Activated T-cell treated with anti-CD3 and anti-CD28 coated beads for 48 hours (primary cell): ENCODE measurements at regions not wholly inside any gene's neighbourhood (a gene's known extent, or its start where the extent isn't known, plus 50 kb on each side); places are given as distances from the start of the nearest gene placed in this dataset.

Experiments
- DNase-seq: peaks from one replicate; pipeline ENCODE4 v3.0.0-alpha.2; 2020; ENCODE audit warnings: low read depth

DNA sequence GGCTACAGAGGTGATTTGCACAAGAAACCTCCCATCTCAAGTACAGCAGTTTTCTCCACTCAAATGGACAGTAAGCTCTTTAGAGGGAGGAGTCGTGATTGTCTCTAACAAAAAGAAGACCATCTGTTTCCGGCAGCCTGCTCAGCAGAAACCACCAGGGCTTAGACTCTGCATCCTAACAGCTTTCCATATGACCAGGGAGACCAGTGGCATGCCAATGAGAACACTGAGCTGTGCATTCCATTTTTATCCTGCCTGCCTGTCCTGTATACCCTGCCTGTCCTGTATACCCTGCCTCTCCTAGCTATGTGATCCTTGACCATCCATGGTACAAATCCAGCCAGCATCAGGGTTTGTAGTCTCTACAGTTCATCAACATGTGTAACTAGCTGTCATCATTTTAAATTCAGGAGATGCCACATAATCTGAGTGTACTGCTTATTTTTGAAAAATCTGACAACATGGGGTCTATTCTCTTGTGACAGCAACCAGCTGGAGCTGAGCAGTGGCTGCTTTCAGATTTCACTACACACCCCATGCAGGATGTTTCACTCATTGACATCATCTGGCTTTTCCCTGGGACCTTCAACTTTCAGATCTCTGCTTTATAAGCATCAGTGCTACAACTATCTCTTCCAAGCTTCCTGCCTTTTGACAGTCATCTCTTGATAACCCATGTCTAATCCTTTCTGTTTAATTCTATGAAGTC is 50.5 kb upstream of the POU2AF2 start:
- DNase-seq = no peak

DNA sequence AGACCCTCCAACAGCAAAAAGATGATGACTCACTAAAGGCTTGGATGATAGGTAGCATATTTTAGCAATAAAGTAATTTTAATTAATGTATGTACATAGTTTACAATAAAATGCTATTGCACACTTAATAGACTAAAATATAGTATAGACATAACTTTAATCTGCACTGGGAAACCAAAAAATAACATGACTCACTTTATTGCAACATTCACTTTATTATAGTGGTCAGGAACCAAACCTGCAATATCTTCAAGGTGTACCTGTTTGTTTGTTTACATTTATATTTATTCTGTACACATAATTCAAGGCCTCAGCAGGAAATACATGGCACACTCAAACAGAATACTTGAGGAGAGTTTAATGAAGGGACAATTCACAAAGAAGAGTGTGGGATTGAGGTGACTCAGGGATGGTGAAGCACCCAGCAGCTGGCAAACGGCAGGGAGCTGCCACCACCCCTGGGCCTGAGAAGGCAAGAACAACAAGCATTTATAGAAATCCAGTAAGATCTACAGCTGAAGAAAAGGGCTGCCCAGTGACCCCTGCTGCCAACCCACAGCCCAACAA is 51.5 kb upstream of the POU2AF2 start:
- no peak for DNase-seq

DNA sequence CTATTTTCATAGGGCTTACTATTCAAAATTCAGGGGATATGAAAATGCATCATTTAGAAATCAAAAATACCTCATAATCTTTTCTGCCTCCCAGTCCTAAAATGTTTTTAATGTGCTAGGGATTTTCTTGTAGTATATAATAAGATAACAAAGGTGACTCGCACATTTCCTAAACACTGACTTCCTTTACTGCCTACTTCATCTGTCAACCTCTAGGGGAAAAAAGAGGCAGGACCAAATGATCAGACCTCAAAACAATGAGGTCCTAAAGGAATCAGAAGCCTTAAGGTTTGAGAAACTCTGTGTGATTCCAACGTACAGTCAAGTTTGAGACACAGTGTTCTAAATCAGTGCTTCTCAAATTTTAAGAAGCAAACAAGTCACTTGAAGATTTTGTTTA is 56.1 kb upstream of the POU2AF2 start:
- no peak for DNase-seq

DNA sequence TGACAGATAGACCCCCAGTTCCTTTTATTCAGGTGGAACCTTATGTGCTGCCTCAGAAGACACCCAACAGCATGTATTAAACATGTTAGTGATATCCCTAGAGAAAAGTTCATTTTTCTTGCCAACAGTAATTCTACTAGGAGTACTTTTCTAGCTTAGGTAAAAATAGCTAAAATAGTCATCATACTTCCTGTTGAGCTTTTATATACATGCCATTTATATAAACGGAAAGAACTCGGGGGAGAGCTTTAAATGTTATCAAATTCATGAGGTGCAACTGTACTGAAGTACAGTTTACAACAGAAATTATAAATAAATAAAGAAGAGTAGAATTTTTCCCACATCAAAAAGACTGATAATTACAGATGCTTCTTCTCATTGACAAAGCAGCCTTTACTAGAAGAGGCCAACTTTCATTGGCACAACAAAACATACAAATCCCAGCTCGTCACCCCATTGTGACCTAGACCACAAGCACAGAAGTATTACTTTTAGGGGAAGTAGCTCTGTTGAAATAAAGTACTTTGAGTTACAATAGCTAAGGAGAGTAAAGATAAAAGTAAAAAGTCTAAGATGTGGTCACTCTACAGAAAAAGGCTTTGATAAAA is 59.1 kb upstream of the POU2AF2 start:
- no peak for DNase-seq

DNA sequence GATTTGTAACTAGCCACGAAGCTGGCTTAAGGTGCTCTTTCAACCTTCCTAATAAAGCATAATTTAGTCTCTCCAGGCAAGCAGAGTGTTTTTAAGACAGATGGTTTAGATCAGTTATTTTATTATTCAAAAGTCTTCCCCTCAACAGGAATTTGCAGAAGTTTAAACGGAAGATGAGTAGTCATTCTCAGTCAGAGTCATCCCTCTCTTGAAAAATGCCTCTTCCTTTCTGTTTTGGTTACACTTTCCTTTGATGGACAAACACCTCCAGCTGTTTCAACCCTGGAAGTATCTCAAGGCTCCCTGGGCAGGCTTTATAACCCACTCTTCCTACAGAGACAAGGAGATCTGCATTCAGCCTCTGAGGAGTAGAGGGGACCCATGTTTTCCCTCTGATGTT is 60.3 kb upstream of the POU2AF2 start:
- no peak for DNase-seq

DNA sequence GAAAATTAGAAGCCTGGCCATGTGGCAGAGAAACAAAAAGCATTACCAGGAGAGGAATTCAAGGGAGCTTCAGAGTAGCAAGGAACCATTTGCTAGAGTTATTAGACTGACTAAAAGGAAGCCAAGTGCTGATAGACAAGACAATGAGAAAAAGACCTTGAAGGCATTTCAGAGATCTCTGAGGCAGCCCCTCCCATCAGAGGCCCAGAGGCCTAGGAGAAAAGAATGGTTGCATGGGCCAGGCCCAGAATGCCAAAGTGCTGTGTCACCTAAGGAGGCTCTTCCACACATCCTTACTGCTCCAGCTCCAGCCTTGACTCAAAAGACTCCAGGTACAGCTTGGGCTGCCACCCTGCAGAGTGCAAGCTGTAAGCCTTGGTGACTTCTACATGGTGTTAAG is 61.8 kb upstream of the POU2AF2 start:
- no peak for DNase-seq

DNA sequence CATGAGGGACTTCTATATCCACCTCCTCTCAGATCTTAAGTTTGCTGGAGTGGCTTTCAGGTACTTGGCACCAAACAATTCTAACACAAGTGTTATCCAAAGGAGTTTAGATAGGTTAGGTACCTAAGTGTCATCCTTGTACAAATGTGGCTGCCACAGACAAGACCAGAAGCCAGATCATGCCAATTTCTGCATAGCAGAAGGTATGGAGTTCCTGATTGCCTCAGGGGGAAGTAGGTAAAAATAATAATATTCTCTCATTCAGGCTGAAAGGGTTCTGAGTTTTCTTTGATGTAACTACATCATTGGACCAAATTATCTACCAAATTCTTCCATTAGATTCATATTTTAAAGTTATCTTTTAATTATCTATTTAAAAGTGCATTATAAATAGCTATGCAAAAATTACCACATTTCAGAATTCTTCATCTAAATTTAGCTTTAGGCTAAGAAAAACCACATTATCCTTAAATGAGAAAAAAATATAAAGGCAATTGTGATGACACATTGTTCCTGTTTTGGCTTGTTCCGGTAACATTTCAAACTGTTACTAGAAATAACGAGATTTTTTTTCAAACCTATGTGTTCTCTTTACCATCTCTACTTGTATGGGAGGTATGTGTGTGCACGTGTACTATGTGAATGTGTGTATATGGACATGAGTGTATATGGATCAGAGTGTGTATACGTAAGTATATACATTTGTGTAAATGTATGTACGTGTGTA is 66.2 kb upstream of the POU2AF2 start:
- DNase-seq = no peak

DNA sequence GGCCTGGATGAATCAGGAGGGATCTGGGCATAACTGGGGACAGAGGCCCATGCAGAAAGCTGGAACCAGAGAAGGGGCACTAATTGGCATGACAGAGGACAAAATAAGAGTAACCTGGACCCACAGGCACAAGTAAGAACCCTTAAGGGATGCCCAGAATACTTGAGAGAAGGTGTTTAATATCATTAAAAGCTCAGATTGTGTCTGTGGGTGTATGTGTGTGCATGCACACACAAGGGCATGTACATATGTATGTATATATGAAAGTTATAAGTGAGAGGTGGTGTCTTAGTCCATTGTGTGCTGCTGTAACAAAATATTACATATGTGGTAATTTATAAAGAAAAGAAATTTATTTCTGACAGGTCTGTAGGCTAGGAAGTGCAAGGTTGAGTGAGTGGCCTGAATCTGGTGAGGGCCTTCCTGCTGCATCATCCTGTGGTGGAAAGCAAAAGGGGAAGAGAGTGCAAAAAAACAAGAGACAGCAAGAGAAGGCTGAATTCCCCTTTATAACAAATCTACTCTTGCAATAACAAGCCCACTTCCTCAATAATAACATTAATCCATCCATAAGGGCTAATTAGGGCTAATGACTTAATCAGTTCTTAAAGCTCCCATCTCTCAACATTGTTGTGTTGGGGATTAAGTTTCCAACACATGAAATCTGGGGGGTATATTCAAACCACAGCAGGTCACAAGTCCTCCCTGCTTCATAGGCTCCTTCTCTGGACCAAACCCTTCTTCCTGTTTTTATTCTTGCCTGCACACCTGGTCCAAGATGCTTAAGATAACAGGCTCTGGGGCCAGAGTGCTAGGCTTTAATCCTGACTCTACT is 68.3 kb upstream of the POU2AF2 start:
- DNase-seq = no peak

DNA sequence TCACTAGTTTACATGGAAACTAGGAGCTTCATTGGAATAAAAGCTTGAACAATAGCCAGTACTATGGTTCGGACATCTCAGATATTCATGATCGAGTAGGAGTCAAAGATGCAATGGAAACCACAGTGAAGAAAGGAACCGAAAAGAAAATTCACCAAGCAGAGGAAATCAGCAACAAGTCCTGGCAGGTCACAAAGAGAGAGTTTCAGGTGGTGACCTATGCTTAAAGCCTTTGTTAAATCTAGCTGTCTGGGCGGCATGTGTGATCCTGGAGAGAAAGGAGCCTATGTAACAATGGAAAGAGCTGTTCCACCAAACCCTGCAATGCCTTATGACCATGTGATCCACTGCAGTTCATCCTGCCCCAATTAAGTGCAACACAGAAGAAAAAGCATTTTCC is 68.9 kb upstream of the POU2AF2 start:
- DNase-seq = no peak

DNA sequence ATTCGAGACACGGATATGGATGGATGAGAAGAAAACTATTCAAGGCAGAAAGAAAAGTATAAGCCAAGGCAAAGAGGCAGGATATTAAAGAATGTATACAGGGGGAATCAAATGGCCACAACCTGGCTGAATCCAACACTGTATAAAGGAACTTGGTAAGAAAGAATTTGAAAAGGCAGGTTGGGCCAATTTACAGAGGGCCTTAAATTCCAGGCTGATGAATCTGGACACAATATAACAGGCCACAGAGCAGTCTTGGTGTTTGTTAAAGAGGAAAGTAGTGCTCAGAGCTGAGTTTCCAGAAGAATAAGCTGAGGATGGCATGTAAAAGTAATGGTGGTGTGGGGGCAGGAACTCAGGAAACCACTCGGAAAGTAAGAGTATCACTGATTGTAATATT is 72.3 kb upstream of the POU2AF2 start:
- DNase-seq = no peak

DNA sequence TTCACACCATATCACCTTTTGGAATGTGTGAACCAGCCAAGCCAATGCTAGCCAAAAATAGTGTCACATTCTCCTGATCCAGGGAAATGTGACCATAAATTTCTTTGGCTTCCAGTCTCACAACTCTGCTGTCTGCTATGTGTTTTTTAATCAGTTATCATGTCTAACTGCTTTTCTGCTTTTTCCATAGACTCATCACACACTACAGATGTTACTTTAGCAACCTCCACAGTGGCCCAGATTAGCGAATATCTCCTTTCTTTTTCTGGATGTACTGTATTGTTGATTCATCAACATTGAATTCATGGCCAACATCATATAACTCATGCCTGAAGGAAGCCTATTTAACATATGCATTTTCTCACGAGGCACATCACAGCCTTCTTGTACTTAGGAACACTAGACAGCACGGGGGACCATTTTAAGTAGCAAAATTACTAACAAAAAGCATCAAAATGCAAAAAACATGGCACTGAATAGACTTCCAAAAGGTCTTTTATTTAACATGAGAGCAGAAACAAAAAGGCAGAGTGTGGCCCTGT is 73.1 kb upstream of the POU2AF2 start:
- DNase-seq = no peak

DNA sequence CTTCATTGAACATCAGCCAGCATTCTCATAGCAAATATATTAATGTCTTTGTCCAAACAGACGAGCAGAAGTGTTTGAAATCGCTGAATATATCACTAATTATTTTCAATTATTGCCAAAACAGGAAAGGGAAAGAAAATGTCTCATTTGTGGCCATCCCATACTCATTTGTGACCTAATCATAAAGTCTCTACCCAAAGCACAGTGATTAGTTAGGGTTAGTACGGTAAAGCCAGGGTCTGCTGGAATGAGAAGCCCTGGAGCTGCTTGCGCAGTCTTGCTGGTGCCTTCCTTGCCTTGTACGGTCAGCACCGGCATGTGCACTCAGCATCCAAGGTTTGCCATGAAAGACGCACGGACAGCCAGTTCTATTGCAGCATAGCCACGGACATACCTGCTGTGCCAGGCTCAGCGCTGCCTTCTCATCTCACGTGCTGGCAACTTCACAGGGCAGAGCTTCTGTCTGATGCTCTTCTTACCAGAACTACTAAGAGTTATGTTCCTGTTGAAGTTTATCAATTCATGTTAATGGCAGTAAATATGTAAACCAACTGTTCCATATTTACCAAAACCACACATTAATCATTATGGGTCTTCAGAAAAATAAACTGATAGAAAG is 74.7 kb upstream of the POU2AF2 start:
- no peak for DNase-seq

DNA sequence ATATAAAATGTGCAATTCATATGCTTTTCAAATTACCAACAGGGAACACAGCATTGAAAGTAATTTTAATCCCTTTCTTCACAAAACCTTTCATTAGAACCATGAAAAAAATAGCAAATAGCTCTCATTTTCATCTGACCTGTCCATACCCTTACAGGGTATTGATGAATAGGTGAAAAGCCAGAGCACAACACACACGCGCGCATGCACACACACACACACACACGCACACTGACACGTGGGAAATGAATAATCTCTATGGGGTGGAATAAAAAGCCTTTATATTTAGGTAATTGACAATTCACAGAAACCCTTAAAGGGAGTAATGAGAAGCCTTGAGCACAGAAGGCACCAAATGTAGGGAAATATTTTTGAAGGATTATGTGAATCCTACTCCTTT is 76.2 kb upstream of the POU2AF2 start:
- DNase-seq = no peak

DNA sequence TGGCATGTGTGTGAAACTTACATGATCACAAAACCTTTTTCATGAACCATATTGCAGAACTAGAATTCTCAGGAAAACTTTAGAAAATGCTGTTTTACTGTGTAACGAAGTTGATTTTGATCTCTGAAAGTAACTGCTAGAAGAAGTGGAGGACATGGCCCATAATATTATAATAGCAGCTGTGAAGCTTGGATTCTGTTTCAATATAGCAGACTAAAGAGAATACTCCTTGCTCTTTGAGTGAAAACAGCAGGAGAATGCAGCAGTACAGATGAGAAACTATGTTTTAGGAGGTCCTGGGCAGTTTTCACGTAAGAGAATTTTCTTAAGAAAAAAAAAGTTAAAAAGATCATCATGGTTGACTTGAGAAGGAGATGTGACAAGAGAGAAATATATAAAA is 76.7 kb upstream of the POU2AF2 start:
- DNase-seq = no peak

DNA sequence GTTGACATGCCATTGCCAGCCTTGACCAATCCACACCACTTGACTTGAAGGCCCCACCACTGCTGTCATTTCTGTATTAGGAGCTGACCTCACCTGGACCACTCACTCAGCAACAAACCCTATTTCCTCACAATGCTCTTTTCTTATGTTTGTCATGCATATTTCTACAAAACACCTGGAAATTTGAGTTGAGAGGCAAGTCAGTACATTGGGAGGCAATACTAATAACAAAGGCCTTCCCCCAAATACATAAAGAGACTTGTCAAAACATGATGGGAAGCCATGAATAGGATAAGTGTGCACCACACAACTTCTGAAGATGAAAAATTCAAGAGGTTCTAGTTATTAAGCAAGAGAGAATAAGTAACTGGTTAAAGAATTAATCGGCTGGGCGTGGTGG is 77.9 kb upstream of the POU2AF2 start:
- DNase-seq = no peak

DNA sequence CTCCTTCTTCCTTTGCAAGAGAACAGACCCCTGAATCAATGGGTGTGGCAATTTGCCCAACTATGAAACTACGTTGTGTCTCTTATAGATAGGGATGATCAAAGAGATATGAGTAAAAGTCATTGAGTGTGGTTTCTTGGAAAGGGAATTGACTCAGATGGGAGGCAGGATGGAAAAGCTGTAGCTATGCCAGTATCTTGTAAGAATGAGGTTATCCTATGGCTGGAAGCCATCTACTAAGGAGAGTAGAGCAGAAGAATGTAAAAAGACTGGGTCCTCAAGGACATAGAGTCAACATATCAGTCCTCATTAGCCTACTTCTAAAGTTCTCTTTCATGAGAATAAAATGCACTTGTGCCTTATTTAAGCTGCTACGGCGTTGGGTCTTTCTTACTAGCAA is 78.9 kb upstream of the POU2AF2 start:
- no peak for DNase-seq

DNA sequence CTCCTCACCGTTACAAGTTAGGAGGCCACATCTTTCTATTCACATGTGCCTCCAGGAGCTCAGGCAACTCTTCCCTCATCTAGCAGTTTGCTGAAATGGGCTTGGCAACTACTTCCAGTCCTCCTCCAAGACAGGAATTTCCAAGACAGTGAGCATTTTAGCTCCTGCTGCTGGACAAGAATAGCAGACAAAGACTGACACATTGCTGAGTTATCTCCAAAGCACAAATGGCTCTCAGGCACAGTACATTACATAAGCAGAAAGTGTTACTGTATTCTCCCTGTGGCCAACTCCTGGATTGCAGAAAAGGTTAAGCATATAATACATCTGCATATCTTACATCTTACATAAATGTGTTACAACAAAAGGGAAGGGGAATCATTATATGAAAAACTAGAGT is 83.2 kb upstream of the POU2AF2 start:
- no peak for DNase-seq

DNA sequence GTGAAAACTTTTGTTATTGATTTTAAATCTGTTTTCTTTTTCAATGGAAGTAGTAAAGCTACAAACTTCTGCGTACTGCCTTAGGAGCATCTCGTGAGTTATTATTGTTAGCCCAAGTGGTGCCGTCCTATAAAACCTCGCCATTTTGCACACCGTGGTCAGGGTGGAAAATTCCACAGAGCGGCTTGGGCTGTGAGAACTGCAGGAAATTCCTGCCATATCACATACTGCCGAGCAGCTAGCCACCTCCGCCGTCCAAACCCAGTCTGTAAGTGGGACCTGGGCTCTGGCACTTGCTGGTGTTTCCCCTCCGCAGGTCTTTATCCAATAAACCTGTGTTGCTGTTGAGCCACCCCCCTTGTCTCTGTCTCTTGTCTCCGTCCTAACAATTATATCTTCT is 88.0 kb upstream of the POU2AF2 start:
- no peak for DNase-seq

DNA sequence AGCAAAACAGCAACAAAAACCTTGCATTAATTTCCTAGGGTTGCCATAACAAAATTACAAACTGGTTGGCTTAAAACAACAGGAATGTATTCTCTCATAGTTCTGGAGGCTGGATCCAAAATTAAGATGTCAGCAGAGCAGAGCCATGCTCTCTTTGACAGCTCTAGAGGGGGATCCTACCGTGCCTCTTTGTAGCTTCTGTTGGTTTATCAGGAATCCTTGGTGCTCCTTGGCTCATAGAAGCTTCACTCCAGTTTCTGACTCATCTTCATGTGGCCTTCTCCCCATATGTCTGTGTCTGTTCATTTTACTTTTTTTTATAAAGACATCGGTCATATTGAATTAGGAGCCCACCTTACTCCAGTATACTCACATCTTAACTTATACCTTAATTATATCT is 90.5 kb upstream of the POU2AF2 start:
- no peak for DNase-seq

DNA sequence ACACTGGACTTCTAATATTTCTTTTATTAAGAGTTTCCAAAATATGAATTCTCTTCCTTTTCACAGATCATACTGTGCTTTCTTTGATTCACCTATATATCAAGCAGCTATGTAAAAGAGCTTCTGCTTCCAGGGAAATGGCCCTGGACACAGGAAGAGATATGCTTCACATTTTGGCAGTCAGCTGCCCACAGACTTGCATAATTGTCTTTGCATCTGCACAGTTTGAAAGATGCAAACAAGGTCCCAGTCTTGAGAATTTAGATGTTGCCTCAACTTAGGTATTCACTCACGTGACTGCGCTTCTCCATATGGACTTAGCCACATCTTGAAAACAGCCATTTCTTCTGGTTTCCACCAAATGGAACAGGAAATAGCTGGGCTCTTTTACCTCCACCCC is 92.3 kb upstream of the POU2AF2 start:
- no peak for DNase-seq

DNA sequence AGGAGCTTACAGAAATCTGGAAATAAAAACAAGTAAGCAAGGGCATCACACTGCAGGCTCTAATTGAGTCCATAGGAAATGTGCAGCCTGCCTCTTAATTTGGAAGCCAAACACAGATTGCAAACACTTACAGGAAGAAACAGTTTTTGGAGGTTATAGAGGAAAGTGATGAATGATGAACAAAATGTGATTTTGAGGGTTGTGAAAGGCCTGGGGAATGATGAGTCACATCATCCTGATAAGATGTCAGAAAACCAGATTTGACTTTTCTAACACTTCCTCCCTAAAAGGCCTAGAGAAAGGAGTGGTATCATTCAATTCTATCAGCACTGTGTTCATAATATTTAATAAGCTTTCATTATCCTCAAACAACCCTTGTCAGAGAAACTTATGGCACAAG is 96.6 kb upstream of the POU2AF2 start:
- DNase-seq = no peak

DNA sequence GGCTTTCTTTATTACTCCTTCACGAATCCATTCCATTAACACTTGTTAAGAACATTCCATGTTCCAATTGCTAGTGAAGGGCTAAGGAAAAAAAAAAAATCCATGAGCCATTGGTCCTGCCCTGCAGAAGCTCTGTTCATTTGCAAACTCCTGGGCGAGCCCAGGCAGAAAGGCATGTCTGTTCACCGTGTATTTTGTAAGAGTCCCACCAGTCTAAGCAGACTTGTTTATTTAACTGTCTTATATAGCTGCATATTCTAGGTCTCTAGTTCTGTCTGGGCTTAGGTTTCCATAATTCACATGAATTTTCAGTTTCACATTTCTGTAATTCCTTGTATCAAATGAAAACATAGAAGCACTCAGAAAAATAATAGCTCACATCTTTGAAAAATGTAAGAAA is 97.4 kb upstream of the POU2AF2 start:
- no peak for DNase-seq
